DMS79 (cell line): ENCODE measurements at regions not wholly inside any gene's neighbourhood (a gene's known extent, or its start where the extent isn't known, plus 50 kb on each side); places are given as distances from the start of the nearest gene placed in this dataset.

Experiments used
- DNase-seq: peaks from one replicate; lab custom pipeline; 2025; lab: John Stamatoyannopoulos, UW

GRCh38 chr3:144626835-144627234 lies 655.2 kb downstream of the DIPK2A start:
- no peak for DNase-seq

GRCh38 chr3:144629381-144629780 lies 657.8 kb downstream of the DIPK2A start:
- no peak for DNase-seq

DNA sequence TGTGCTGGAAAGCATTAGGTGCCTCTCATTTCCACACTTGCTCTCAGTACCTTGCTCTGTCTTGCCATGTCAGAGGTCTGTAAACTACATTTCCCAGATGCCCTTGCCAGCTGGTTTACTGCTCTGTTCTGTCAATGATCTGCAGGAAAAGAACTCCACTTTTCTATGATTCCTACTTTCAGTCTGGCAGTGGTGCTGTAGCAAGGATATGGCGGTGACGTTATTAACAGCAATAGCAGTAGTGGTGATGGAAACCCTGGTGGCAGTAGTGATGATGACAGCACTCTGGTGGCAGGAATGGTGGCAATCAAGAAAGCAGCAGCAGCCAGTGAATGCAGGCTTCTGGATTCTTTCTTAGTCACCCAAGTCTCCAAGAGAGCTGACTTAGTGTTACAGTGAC lies 665.2 kb downstream of the DIPK2A start:
- DNase-seq, result no peak

- no peak for DNase-seq
These were observed 666.4 kb downstream of the DIPK2A start for GRCh38 chr3:144638009-144638408.

- no peak for DNase-seq
These were observed 672.2 kb downstream of the DIPK2A start for GRCh38 chr3:144643771-144644198.

- no peak for DNase-seq
These were observed 673.7 kb downstream of the DIPK2A start for GRCh38 chr3:144645300-144645699.

DNA sequence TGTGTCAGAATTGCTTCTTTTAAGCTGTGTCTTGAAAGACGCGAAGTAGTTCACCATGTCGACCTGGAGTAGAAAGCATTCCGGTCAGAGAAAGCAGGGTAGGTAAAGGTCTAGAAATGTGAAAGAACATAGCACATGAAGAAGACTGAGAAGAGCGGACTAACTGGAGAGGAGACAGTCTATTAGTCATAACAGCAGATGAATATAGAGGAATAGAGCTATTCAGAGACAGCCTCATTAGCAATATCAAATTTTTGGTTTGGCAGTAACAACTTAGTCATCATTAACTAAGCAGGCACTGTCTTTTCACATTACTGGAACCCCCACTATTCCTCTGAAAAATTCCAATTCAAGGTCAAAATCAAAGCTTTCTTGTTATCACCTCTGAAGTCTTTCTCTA lies 678.8 kb downstream of the DIPK2A start:
- DNase-seq, result no peak

DNA sequence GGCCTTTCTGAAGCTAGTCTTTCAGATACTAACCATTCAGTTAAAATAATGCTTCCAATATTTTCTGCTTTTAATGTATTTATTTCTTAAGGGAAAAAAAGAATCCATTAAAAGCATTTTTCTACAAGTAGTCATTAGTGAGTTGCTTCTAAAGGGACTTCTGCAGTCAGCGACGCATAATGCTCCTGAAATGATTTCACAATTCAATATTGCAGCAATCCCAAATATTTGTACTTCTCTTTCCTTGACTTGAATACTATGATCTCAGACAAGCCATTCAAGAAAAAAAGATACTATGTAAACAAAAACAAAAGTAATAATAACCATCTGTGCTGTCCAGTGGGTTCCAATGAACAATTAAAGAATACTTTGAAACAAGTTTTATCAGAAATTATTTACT lies 681.0 kb downstream of the DIPK2A start:
- no peak for DNase-seq

DNA sequence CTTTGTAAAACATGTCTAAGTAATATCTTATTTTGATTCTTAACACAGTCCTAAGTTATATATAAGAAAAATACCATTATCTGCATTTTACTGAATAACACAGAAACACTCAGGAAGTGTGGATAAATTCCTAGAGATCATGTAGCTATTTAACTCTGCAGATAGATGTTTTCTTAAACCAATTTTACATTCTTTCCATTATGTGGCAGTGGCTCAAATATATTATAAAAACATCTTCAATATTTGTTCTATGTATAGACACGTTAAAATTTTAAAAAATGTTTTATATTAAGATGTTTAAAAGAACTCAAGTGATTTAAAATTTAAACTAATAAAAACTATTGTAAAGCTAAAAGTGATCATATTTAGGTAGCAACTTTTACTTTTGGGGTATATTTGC lies 683.8 kb downstream of the DIPK2A start:
- no peak for DNase-seq

DNA sequence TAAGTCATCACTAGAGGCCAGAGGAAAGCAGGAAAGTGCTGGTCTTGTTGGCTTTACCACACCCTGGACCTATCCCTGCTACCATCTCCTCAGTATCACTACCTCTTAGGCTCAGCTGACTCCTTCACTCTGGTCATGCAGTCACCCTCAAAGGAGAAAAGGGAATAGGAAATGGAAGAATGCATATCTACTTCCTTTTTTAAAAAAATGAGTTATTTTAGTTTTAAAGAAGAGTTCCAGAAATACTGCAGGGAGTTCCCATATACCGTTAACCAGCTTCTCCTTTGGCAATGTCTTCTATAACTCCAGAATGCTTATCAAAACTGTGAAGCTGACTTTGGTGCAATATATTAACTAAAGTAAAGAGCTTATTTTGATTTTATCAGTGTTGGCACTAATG lies 688.6 kb downstream of the DIPK2A start:
- no peak for DNase-seq

DNA sequence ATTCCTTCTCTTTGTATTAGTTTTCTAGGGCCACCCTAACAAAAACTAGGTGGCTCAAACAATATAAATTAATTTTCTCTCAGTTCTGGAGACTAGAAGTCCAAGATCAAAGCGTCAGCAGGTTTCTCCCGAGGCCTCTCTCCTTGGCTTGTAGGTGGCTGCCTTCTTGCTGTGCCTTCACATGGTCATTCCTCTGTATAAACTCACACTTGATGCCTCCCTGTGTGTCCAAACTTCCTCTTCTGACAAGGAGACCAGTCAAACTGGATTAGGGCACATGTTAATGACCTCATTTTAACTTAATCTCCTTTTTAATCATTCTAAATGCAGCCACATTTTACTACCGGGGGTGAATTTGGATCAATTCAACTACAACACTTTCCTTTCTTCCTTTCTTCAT lies 691.1 kb downstream of the DIPK2A start:
- DNase-seq, result no peak

DNA sequence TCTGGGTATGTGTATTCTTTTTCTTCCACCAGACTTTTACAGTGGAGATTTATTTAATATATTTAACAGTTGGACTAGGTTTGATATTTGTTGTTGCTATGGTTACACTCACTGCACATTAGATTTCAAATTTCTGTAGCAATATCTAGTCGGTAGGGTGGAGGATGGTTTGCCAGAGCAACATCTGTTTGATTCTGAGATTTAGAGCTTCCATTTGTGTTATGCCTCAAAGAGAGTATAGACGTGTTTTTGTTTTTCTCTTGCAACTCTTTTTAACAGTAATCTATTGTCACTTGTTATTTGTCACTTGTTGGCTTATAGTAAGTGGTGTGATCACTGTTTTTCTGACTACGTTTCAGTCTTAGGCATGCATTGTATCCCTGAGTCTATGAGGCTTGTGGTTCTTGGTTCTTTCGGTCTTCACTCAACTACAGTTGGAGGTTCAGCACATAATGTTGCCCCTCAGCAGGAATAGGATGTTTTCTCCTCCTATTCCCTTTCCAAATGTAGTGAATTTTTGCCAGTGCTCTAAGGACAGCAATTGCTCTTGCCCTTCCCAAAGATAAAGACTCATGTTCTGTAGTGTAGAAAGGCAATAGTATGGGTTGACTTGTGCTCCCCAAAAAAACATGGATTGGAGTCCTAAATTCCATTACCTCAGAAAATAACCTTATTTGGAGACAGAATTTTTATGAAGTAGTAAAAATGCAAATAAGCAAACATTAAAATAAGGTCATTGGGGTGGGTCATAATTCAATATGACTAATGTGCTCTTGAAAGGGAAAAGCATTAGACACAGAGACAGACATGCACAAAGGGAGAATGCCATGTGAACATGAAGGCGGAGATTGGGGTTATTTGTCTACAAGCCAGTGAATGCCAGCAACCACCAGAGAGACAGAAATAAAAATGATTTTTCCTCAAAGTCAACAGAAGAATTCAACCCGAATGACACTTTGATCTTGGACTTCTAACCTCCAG lies 692.1 kb downstream of the DIPK2A start:
- DNase-seq, result no peak

GRCh38 chr3:144665567-144666053 lies 694.0 kb downstream of the DIPK2A start:
- DNase-seq, result no peak

- no peak for DNase-seq
These were observed 698.9 kb downstream of the DIPK2A start for GRCh38 chr3:144670571-144670970.

GRCh38 chr3:144677103-144677502 lies 705.5 kb downstream of the DIPK2A start:
- DNase-seq, result no peak

DNA sequence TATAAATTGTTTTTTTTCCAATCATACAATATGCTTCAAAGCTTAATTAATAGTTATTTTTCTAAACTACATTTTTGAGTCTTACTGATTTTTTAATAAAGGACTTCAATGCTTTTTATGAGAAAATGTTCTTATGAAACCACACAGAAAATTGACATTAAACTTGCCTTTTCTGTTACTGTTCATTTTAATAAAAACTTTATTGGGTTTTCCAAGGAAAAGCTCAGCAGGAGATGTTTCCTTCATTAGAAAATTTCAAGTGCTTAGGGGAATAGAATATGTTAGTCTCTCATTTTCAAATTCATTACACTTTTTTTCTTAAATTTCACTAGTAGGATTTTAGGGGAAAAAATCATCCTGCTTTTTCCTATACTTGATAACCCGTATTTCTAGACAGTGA lies 711.4 kb downstream of the DIPK2A start:
- no peak for DNase-seq

- no peak for DNase-seq
These were observed 716.2 kb downstream of the DIPK2A start for GRCh38 chr3:144687862-144688261.

GRCh38 chr3:144692488-144692887 lies 720.9 kb downstream of the DIPK2A start:
- DNase-seq, result no peak

DNA sequence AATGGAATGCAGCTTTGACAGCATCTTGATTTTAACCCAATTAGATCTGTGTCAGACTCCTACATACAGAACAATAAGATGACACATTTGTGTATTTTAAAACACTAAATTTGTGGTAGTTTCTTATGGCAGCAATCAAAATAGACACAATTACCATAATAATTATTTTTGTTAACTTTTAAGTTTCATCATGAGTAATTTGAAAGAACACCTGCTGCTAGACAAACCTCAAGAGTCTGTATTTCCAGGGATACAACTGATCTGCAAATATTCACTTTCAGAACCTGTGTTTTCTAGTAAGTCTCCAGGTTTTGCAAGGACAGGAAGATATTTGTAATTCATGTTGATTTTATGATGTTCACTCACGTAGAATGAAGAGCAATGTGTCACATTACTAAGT lies 736.8 kb downstream of the DIPK2A start:
- no peak for DNase-seq

- DNase-seq, result no peak
These were observed 765.7 kb downstream of the DIPK2A start for GRCh38 chr3:144737281-144737680.

DNA sequence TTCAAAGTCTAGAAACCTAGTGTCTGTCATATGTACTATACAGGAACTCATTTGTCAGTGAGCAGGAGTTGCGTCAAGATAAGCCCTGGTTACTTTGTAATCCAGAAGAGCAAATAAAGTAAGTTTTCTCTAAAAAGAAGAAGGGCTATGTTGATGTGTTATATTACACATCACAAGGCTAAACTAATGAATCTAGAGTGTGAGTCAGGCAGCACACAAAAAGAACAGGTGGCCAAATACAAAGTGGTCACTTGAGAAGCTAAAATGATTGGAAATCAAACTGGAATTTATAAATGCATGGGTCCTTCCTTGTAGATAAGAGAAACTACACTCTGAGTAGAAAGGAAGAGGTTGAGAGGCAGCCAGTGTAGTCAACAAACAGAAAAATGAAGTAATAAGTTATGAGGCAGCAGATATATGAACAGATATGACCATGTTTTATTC lies 771.6 kb downstream of the DIPK2A start:
- no peak for DNase-seq

DNA sequence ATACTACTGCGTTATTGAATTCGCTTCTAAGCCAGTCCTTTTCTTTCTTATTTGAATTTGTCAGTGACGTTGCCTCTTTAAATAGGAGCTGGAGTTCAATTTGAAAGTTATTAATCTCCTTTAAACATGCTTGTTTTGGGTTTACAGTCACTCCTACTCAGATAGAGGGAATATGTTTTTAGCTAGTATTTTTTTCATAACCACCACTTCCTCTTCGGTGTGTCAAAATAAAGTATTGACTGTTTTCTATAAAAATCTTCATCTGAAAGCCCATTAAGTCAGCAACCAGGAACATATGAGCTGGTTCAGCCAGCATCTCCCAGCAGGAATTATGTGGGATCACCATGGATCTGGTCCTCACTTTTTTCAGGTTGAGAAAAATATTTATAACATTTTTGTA lies 772.9 kb downstream of the DIPK2A start:
- no peak for DNase-seq

- no peak for DNase-seq
These were observed 775.0 kb downstream of the DIPK2A start for GRCh38 chr3:144746631-144747030.
